GM12878 (cell line): ENCODE measurements at regions not wholly inside any gene's neighbourhood (a gene's known extent, or its start where the extent isn't known, plus 50 kb on each side); places are given as distances from the start of the nearest gene placed in this dataset.

Source experiments
- ATAC-seq: fragments of 200-7000 bp; cut with Tn5 transposase; 3 replicates; pipeline ENCODE4 v1.9.1; 2020; ENCODE audit warnings: mild to moderate bottlenecking, moderate library complexity
- BruUV-seq: library from RNA; stranded (reverse); fragments of 400-500 nt; replicated peaks from 2 replicates; lab custom pipeline; 2021; lab: Mats Ljungman, UMichigan
- CTCF ChIA-PET: fragments of 300-600 bp; sonication (Branson Sonifier 250); formaldehyde crosslinking; extraction: SDS; loops from one replicate; lab custom pipeline; 2021; ENCODE audit warnings: inconsistent platforms; lab: Yijun Ruan, JAX
- POLR2A ChIA-PET: fragments of 350-600 bp; formaldehyde crosslinking; extraction: SDS; loops from one replicate; lab custom pipeline; 2021; ENCODE audit warnings: inconsistent platforms; lab: Charles Lee
- RAD21 ChIA-PET: fragments of 300-600 bp; sonication (Branson Sonifier 250); formaldehyde crosslinking; loops from one replicate; lab custom pipeline; 2023; ENCODE audit warnings: antibody characterized with exemption; ENCODE audit not compliant: unreplicated experiment; lab: Charles Lee
- SMC1A ChIA-PET: fragments of 300-600 bp; sonication (Branson Sonifier 250); formaldehyde crosslinking; loops from one replicate; lab custom pipeline; 2023; ENCODE audit not compliant: unreplicated experiment, uncharacterized antibody; lab: Charles Lee
- DNase-seq: peaks from one replicate; pipeline ENCODE4 v3.0.0-alpha.2; 2011; ENCODE audit warnings: low read depth, low spot score
- FAIRE-seq: peaks from 3 replicates; lab custom pipeline; 2011; peaks lifted over from hg19 to GRCh38; lab: Jason Lieb, UNC
- H2AFZ ChIP-seq: 2 replicates; pipeline ENCODE4 v1.6.0; 2011; ENCODE audit warnings: low read depth, low read length, control low read depth; ENCODE audit not compliant: control insufficient read depth
- H3K27ac ChIP-seq: 2 replicates; pipeline ENCODE4 v1.5.1; 2011; ENCODE audit warnings: control low read depth; ENCODE audit not compliant: control insufficient read depth, insufficient read depth
- H3K27me3 ChIP-seq, 2 experiments: replicated peaks in 1 of 2; 2 replicates each; pipeline versions ENCODE4 v1.6.0 to v1.6.1; 2011; ENCODE audit warnings: low read length in 1 of 2; ENCODE audit not compliant: control insufficient read depth in 2 of 2, insufficient read depth in 2 of 2
- H3K36me3 ChIP-seq, 2 experiments: 2 replicates each; pipeline ENCODE4 v1.5.1; 2011; ENCODE audit warnings: low read length in 1 of 2; ENCODE audit not compliant: control insufficient read depth in 2 of 2, insufficient read depth in 2 of 2
- H3K4me1 ChIP-seq: 2 replicates; pipeline ENCODE4 v1.6.1; 2011; ENCODE audit warnings: mild to moderate bottlenecking, low read length, moderate library complexity, mixed read lengths; ENCODE audit not compliant: control insufficient read depth, insufficient read depth
- H3K4me2 ChIP-seq: 2 replicates; pipeline ENCODE4 v1.6.0; 2011; ENCODE audit warnings: control low read depth; ENCODE audit not compliant: control insufficient read depth, insufficient read depth
- H3K4me3 ChIP-seq: fragments of 200-600 bp; sonication (generic); 2 replicates; pipeline ENCODE4 v1.5.1; 2016
- H3K79me2 ChIP-seq: 2 replicates; pipeline ENCODE4 v1.6.0; 2011; ENCODE audit warnings: low read length; ENCODE audit not compliant: control insufficient read depth, insufficient read depth
- H3K9ac ChIP-seq: 2 replicates; pipeline ENCODE4 v1.8.0; 2011; ENCODE audit warnings: low read length, control low read depth, mixed read lengths; ENCODE audit not compliant: control insufficient read depth, insufficient read depth
- H3K9me3 ChIP-seq: replicated peaks from 3 replicates; pipeline ENCODE4 v1.5.1; 2011; ENCODE audit warnings: mild to moderate bottlenecking, low read length; ENCODE audit not compliant: control insufficient read depth, insufficient read depth
- H4K20me1 ChIP-seq: 2 replicates; pipeline ENCODE4 v1.6.0; 2011; ENCODE audit not compliant: control insufficient read depth, insufficient read depth
- ESRRA ChIP-seq: IDR thresholded peaks from 2 replicates; pipeline ENCODE4 v1.6.1; 2012; ENCODE audit warnings: mild to moderate bottlenecking, low read length, improper control_type of control experiment
- MAX ChIP-seq: IDR thresholded peaks from 2 replicates; pipeline ENCODE4 v1.6.1; 2012; ENCODE audit warnings: low read depth, low read length, improper control_type of control experiment
- MEF2B ChIP-seq: fragments of 450-650 bp; IDR thresholded peaks from 2 replicates; pipeline ENCODE4 v1.6.1; 2018; ENCODE audit warnings: mild to moderate bottlenecking, moderate library complexity; ENCODE audit not compliant: partially characterized antibody, poor library complexity, severe bottlenecking
- NR2F1 ChIP-seq: fragments of 450-650 bp; conservative IDR thresholded peaks from 2 replicates; pipeline ENCODE4 v1.6.1; 2017; ENCODE audit warnings: mild to moderate bottlenecking
- POLR2AphosphoS2 ChIP-seq: IDR thresholded peaks from 2 replicates; pipeline ENCODE4 v1.6.1; 2011; ENCODE audit warnings: low read depth, mild to moderate bottlenecking, low read length, improper control_type of control experiment, moderate library complexity
- TBL1XR1 ChIP-seq: IDR thresholded peaks from 2 replicates; pipeline ENCODE4 v1.6.1; 2012; ENCODE audit warnings: low read depth, low read length, improper control_type of control experiment
- TCF3 ChIP-seq: IDR thresholded peaks from 2 replicates; pipeline ENCODE4 v1.6.1; 2012; ENCODE audit warnings: low read depth, mild to moderate bottlenecking, low read length, borderline replicate concordance; ENCODE audit not compliant: insufficient read depth
- WGBS: methylation state at CpG from one replicate; pipeline ENCODE4 v1.1.6; 2016; ENCODE audit warnings: low lambda C conversion rate; ENCODE audit not compliant: insufficient replicate concordance, insufficient coverage; ENCODE audit errors: missing lambda C conversion rate; 5-methylcytosine and 5-hydroxymethylcytosine counted together
- in situ Hi-C: fragments of 300-500 bp; cut with MboI; formaldehyde crosslinking; loops from 9 replicates; pipeline ENCODE4 v1.14.3; 2018; ENCODE audit warnings: mixed read lengths
- intact Hi-C: fragments of 100-400 bp; cut with micrococcal nuclease; formaldehyde crosslinking; loops from one replicate; pipeline ENCODE4 v1.14.2; 2022; ENCODE audit not compliant: unreplicated experiment

- intact Hi-C loops: no loop called here
- CTCF ChIA-PET: interaction anchor here (0.6 kb wide), 1 partner anchor 17 kb away, joined by 3 read pairs; no protein-coding TSS in a partner anchor
- 37% methylated on average over 8 of the region's 8 CpGs for WGBS
Observed at GRCh38 chr2:205868773-205869333, 186.6 kb downstream of the NRP2 start.

GRCh38 chr2:205868053-205868452 lies 185.8 kb downstream of the NRP2 start:
- H3K27me3 ChIP-seq: no peaks in the 10 kb centered on the region
- no peak overlapping the region for H3K4me2 ChIP-seq
- TF ChIP-seq TCF3 (no peak), ESRRA (no peak), TBL1XR1 (no peak), POLR2AphosphoS2 (no peak)
- DNase-seq (no peak), ATAC-seq (no peak), FAIRE-seq (no peak)
- CTCF ChIA-PET: interaction anchor here (0.6 kb wide), 1 partner anchor 18 kb away, joined by 3 read pairs; no protein-coding TSS in a partner anchor
- H3K9me3 ChIP-seq: no peaks in the 10 kb centered on the region
- intact Hi-C loops: no loop called here
- in situ Hi-C loops: no loop called here
- H4K20me1 ChIP-seq: no peaks in the 10 kb centered on the region
- POLR2A ChIA-PET: no interaction called here
- RAD21 ChIA-PET: no interaction called here
- SMC1A ChIA-PET: interaction anchor here (2.3 kb wide), 1 partner anchor 9 kb away, joined by 6 read pairs; no protein-coding TSS in a partner anchor
- no peaks in the 10 kb centered on the region for H3K79me2 ChIP-seq
- H3K4me1 ChIP-seq: no peaks in the 10 kb centered on the region
- no peaks in the 10 kb centered on the region for H3K36me3 ChIP-seq
- H3K4me3 ChIP-seq: no peak overlapping the region
- no peak overlapping the region for H2AFZ ChIP-seq
- WGBS: 46% methylated on average over 2 of the region's 2 CpGs
- H3K27ac ChIP-seq: no peak overlapping the region
- no peak overlapping the region for H3K9ac ChIP-seq
- BruUV-seq: no TSS peak

More at GRCh38 chr2:205868773-205869333, 186.6 kb downstream of the NRP2 start:
- in situ Hi-C loops: no loop called here
- H3K27me3 ChIP-seq: no peaks in the 10 kb centered on the region
- DNase-seq (no peak), ATAC-seq (peak; percentile 42)
- H2AFZ ChIP-seq: no peak overlapping the region
- H3K4me3 ChIP-seq: no peak overlapping the region
- H3K36me3 ChIP-seq: no peaks in the 10 kb centered on the region
- H4K20me1 ChIP-seq: no peaks in the 10 kb centered on the region
- TF ChIP-seq MAX: no peak
- no peak for TF ChIP-seq MEF2B
- TF ChIP-seq NR2F1: no peak
- TF ChIP-seq, all 136 proteins: peak for 0
- no peak overlapping the region for H3K9ac ChIP-seq
- FAIRE-seq: no peak
- no peaks in the 10 kb centered on the region for H3K4me1 ChIP-seq
- H3K79me2 ChIP-seq: no peaks in the 10 kb centered on the region
- ChIA-PET RAD21 (no interaction called here), SMC1A (interaction anchor here (2.3 kb wide), 1 partner anchor 10 kb away, joined by 6 read pairs; no protein-coding TSS in a partner anchor), POLR2A (no interaction called here)
- no TSS peak for BruUV-seq
- H3K9me3 ChIP-seq: no peaks in the 10 kb centered on the region
- H3K4me2 ChIP-seq: no peak overlapping the region
- no peak overlapping the region for H3K27ac ChIP-seq
